HCT116 (cell line): ENCODE measurements at regions not wholly inside any gene's neighbourhood (a gene's known extent, or its start where the extent isn't known, plus 50 kb on each side); places are given as distances from the start of the nearest gene placed in this dataset.

Experiments used
- ATAC-seq: fragments of 200-7000 bp; cut with Tn5 transposase; 2 replicates; pipeline ENCODE4 v1.9.1; 2020; ENCODE audit warnings: mild to moderate bottlenecking, moderate library complexity
- BruUV-seq: library from RNA; stranded (reverse); fragments of 400-500 nt; replicated peaks from 2 replicates; lab custom pipeline; 2021; lab: Mats Ljungman, UMichigan
- CTCF ChIA-PET: fragments of 300-600 bp; sonication (Branson Sonifier 250); formaldehyde crosslinking; loops from one replicate; lab custom pipeline; 2021; ENCODE audit warnings: antibody characterized with exemption; lab: Charles Lee
- POLR2A ChIA-PET: fragments of 300-600, 350-600 bp; sonication (Branson Sonifier 250); formaldehyde crosslinking; loops from one replicate; lab custom pipeline; 2021; ENCODE audit warnings: antibody characterized with exemption; lab: Charles Lee
- RAD21 ChIA-PET, 2 experiments: fragments of 300-600 bp; sonication (Branson Sonifier 250); formaldehyde crosslinking; loops; one replicate each; lab custom pipeline; 2023; ENCODE audit warnings: low total read pairs in 2 of 2; ENCODE audit not compliant: uncharacterized antibody in 2 of 2, unreplicated experiment in 2 of 2, low non-redundant PET in 1 of 2; lab: Charles Lee
- DNase-seq: peaks from one replicate; pipeline ENCODE4 v3.0.0-alpha.2; 2010; ENCODE audit warnings: low read depth, low spot score
- H2AFZ ChIP-seq: fragments of 200-600 bp; shearing (Covaris generic), sonication (generic); 2 replicates; pipeline ENCODE4 v1.6.1; 2017; ENCODE audit warnings: low read depth, mixed run types, mixed read lengths, antibody characterized with exemption, low read length; ENCODE audit not compliant: poor library complexity, severe bottlenecking
- H3K27ac ChIP-seq: 2 replicates; pipeline ENCODE4 v1.5.1; 2012; ENCODE audit warnings: low read depth, low read length
- H3K27me3 ChIP-seq: fragments of 200-600 bp; sonication (generic); 2 replicates; pipeline ENCODE4 v1.6.1; 2016; ENCODE audit warnings: mixed run types, low read length, mixed read lengths; ENCODE audit not compliant: insufficient read depth
- H3K36me3 ChIP-seq, 2 experiments: fragments of 200-500 bp in 1 of 2; fragments of 200-600 bp in 1 of 2; sonication (Bioruptor generic) in 1 of 2; sonication (generic) in 1 of 2; 2 replicates each; pipeline versions ENCODE4 v1.5.1 to v1.6.1; 2014 to 2016; ENCODE audit warnings: low read length in 2 of 2, inconsistent platforms in 1 of 2, mixed read lengths in 1 of 2, mixed run types in 1 of 2; ENCODE audit not compliant: insufficient read depth in 2 of 2, control insufficient read depth in 1 of 2
- H3K4me1 ChIP-seq, 2 experiments: fragments of 200-600 bp in 1 of 2; sonication (generic) in 1 of 2; 2 replicates each; pipeline versions ENCODE4 v1.5.1 to v1.6.1; 2012 to 2017; ENCODE audit warnings: low read length in 2 of 2, inconsistent platforms in 1 of 2, mild to moderate bottlenecking in 1 of 2, mixed read lengths in 1 of 2, mixed run types in 1 of 2, moderate library complexity in 1 of 2; ENCODE audit not compliant: insufficient read depth in 2 of 2, control insufficient read depth in 1 of 2
- H3K4me2 ChIP-seq: fragments of 200-600 bp; sonication (generic); 2 replicates; pipeline ENCODE4 v1.6.1; 2017; ENCODE audit warnings: mixed run types, low read length, mixed read lengths
- H3K4me3 ChIP-seq, 2 experiments: fragments of 200-600 bp in 1 of 2; sonication (generic) in 1 of 2; replicated peaks in 1 of 2; 2 replicates each; pipeline ENCODE4 v1.5.1; 2011 to 2016; ENCODE audit warnings: low read length in 2 of 2, control low read depth in 1 of 2, low read depth in 1 of 2, mild to moderate bottlenecking in 1 of 2, mixed read lengths in 1 of 2, mixed run types in 1 of 2
- H3K79me2 ChIP-seq: fragments of 200-600 bp; sonication (generic); 2 replicates; pipeline ENCODE4 v1.6.1; 2017; ENCODE audit warnings: mild to moderate bottlenecking, mixed run types, low read length, moderate library complexity, mixed read lengths; ENCODE audit not compliant: insufficient read depth
- H3K9ac ChIP-seq: fragments of 200-600 bp; sonication (generic); 2 replicates; pipeline ENCODE4 v1.6.1; 2016; ENCODE audit warnings: low read length, mixed read lengths
- H3K9me2 ChIP-seq: fragments of 200-600 bp; sonication (generic), shearing (Covaris generic); 2 replicates; pipeline ENCODE4 v1.6.1; 2017; ENCODE audit warnings: mixed run types, mild to moderate bottlenecking, moderate library complexity; ENCODE audit not compliant: insufficient read depth
- H3K9me3 ChIP-seq, 2 experiments: fragments of 200-500 bp in 1 of 2; fragments of 200-600 bp in 1 of 2; sonication (Bioruptor generic) in 1 of 2; sonication (generic) in 1 of 2; 2 replicates each; pipeline ENCODE4 v1.6.1; 2014 to 2017; ENCODE audit warnings: low read length in 2 of 2, mixed read lengths in 2 of 2, inconsistent platforms in 1 of 2, low read depth in 1 of 2, mild to moderate bottlenecking in 1 of 2, mixed run types in 1 of 2, moderate library complexity in 1 of 2; ENCODE audit not compliant: control insufficient read depth in 1 of 2, insufficient read depth in 1 of 2
- H4K20me1 ChIP-seq: fragments of 200-600 bp; sonication (generic), shearing (Covaris generic); 2 replicates; pipeline ENCODE4 v1.6.1; 2017; ENCODE audit warnings: mixed run types, mild to moderate bottlenecking, moderate library complexity; ENCODE audit not compliant: insufficient read depth
- CBX3 ChIP-seq: IDR thresholded peaks from 2 replicates; pipeline ENCODE4 v1.6.1; 2012; ENCODE audit warnings: low read depth
- CEBPB ChIP-seq: IDR thresholded peaks from 2 replicates; pipeline ENCODE4 v1.6.1; 2012; ENCODE audit warnings: low read depth
- EGR1 ChIP-seq: IDR thresholded peaks from 2 replicates; pipeline ENCODE4 v1.6.1; 2012; ENCODE audit warnings: low read depth
- ELF1 ChIP-seq: IDR thresholded peaks from 2 replicates; pipeline ENCODE4 v1.6.1; 2012; ENCODE audit warnings: low read depth, borderline replicate concordance
- POLR2A ChIP-seq: IDR thresholded peaks from 2 replicates; pipeline ENCODE4 v1.7.0; 2011; ENCODE audit warnings: borderline replicate concordance; ENCODE audit not compliant: insufficient read depth, insufficient read length; ENCODE audit errors: extremely low read depth
- RAD21 ChIP-seq: IDR thresholded peaks from 2 replicates; pipeline ENCODE4 v1.6.1; 2012; ENCODE audit warnings: low read depth, mild to moderate bottlenecking
- SP1 ChIP-seq: IDR thresholded peaks from 2 replicates; pipeline ENCODE4 v1.6.1; 2012; ENCODE audit warnings: low read depth
- ZNF274 ChIP-seq: fragments of 200-500 bp; sonication (Bioruptor generic); IDR thresholded peaks from 2 replicates; pipeline ENCODE4 v1.6.1; 2014; ENCODE audit warnings: mild to moderate bottlenecking, low read depth, low read length, inconsistent platforms
- intact Hi-C: fragments of 100-400 bp; cut with micrococcal nuclease; formaldehyde crosslinking; loops from 2 replicates; pipeline ENCODE4 v1.10.0; 2022
- TF ChIP-seq, protein P1 (sequence below): IDR thresholded peaks from 2 replicates; pipeline ENCODE4 v1.6.1; 2011; ENCODE audit warnings: mild to moderate bottlenecking, low read length, moderate library complexity; ENCODE audit not compliant: insufficient replicate concordance; ENCODE audit errors: extremely low read depth

DNA sequence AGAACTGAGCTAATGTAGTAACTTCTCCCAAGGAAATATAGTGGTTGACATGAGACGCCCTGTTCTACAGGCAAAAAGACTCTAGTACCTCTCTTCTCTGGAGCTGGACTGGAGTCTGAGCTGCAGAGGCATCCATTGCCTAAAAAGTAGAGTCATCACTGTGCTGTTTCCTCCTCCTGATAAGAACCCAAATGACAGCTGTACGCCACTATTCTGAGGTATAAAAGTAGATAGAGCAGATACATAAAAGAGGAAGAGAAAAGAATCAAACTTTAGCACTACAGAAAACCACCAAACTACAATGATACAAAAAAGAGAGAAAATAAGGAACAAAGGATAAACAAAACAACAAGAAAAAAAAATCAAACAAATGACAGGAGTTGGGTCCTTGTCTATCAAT, 1568.8 kb downstream of the PLA2G4A start:
- ChIA-PET CTCF (no interaction called here), RAD21 (no interaction called here), POLR2A (no interaction called here)
- ATAC-seq, result no peak
- 0 out of 2 replicates have a peak, but pooled peaks cover 3% of the 10 kb centered on the region for H3K9me2 ChIP-seq
- DNase-seq, result no peak
- no peak for TF ChIP-seq SP1
- TF ChIP-seq CBX3, result no peak
- no peak overlapping the region for H3K9ac ChIP-seq
- H3K4me3 ChIP-seq, result no peak overlapping the region
- no TSS peak for BruUV-seq
- H3K27ac ChIP-seq, result no peak overlapping the region
- no peak overlapping the region for H3K4me2 ChIP-seq
- H3K79me2 ChIP-seq, result no peaks in the 10 kb centered on the region
- no peaks in the 10 kb centered on the region for H3K4me1 ChIP-seq
- H4K20me1 ChIP-seq, result no peaks in the 10 kb centered on the region
- H3K36me3 ChIP-seq, result no peaks in the 10 kb centered on the region
- intact Hi-C loops, result no loop called here
- no peaks in the 10 kb centered on the region for H3K27me3 ChIP-seq
- no peak overlapping the region for H2AFZ ChIP-seq
- H3K9me3 ChIP-seq, result no peaks in the 10 kb centered on the region

DNA sequence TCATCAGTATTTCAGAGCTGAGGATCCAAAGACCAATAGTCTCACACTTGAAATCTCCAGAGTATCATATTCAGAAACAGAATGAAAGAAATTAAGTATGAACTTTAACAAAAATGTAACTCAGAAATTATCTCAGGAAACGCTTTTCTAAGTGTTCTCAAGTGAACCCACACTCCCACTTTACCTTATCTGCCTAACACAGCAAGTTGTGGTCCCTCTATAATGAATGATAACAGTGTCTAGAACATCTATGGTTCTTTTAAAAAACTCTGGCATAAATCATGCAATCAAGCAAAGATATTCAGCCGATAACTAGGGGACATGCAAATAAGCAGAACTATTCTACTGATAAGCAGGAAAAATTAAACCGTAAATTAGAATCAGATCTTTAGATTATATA, 1574.2 kb downstream of the PLA2G4A start:
- Histone ChIP-seq H3K4me3 (no peak overlapping the region), H3K9ac (no peak overlapping the region), H3K9me3 (no peaks in the 10 kb centered on the region), H3K27me3 (no peaks in the 10 kb centered on the region), H4K20me1 (no peaks in the 10 kb centered on the region), H3K36me3 (no peaks in the 10 kb centered on the region), H2AFZ (no peak overlapping the region), H3K27ac (no peak overlapping the region), H3K4me2 (no peak overlapping the region), H3K79me2 (no peaks in the 10 kb centered on the region), H3K9me2 (no peaks in the 10 kb centered on the region; the same call in 1 of the 2 replicates), H3K4me1 (no peaks in the 10 kb centered on the region)
- RAD21 ChIA-PET, result no interaction called here
- POLR2A ChIA-PET, result no interaction called here
- BruUV-seq, result no TSS peak
- intact Hi-C loops, result no loop called here
- TF ChIP-seq, protein P1, sequence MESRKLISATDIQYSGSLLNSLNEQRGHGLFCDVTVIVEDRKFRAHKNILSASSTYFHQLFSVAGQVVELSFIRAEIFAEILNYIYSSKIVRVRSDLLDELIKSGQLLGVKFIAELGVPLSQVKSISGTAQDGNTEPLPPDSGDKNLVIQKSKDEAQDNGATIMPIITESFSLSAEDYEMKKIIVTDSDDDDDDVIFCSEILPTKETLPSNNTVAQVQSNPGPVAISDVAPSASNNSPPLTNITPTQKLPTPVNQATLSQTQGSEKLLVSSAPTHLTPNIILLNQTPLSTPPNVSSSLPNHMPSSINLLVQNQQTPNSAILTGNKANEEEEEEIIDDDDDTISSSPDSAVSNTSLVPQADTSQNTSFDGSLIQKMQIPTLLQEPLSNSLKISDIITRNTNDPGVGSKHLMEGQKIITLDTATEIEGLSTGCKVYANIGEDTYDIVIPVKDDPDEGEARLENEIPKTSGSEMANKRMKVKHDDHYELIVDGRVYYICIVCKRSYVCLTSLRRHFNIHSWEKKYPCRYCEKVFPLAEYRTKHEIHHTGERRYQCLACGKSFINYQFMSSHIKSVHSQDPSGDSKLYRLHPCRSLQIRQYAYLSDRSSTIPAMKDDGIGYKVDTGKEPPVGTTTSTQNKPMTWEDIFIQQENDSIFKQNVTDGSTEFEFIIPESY, result no peak
- TF ChIP-seq ZNF274 (no peak), POLR2A (no peak), SP1 (no peak), ELF1 (no peak), EGR1 (no peak), CBX3 (no peak), RAD21 (no peak), CEBPB (no peak)
- CTCF ChIA-PET, result no interaction called here
- ATAC-seq (no peak), DNase-seq (no peak)
